IMR-90 (cell line): ENCODE measurements at regions not wholly inside any gene's neighbourhood (a gene's known extent, or its start where the extent isn't known, plus 50 kb on each side); places are given as distances from the start of the nearest gene placed in this dataset.

Experiments used
- ATAC-seq: fragments of 200-7000 bp; cut with Tn5 transposase; 2 replicates; pipeline ENCODE4 v1.9.1; 2020; ENCODE audit warnings: low read depth, mild to moderate bottlenecking, moderate library complexity
- BruUV-seq: library from RNA; stranded (reverse); fragments of 400-500 nt; replicated peaks from 2 replicates; lab custom pipeline; 2021; lab: Mats Ljungman, UMichigan
- CTCF ChIA-PET: fragments of 300-600 bp; formaldehyde crosslinking; extraction: SDS; loops from one replicate; lab custom pipeline; 2021; ENCODE audit warnings: antibody characterized with exemption; lab: Yijun Ruan, JAX
- POLR2A ChIA-PET: fragments of 300-600 bp; sonication (Branson Sonifier 250); formaldehyde crosslinking; loops from one replicate; lab custom pipeline; 2022; ENCODE audit warnings: antibody characterized with exemption; ENCODE audit not compliant: unreplicated experiment; lab: Charles Lee
- DNase-seq: peaks from one replicate; pipeline ENCODE4 v3.0.0; 2013
- H2AFZ ChIP-seq: replicated peaks from 2 replicates; pipeline ENCODE3; 2013; ENCODE audit warnings: low read length, mild to moderate bottlenecking; ENCODE audit not compliant: poor library complexity
- H2AK5ac ChIP-seq: 2 replicates; pipeline ENCODE4 v1.6.1; 2013; ENCODE audit warnings: low read depth, low read length, inconsistent platforms
- H2AK9ac ChIP-seq: replicated peaks from 2 replicates; pipeline ENCODE3; 2013; ENCODE audit warnings: mild to moderate bottlenecking, low read depth, low read length, moderate library complexity; ENCODE audit not compliant: poor library complexity
- H2BK120ac ChIP-seq: 2 replicates; pipeline ENCODE4 v1.6.1; 2013; ENCODE audit warnings: low read depth, low read length, inconsistent platforms
- H2BK15ac ChIP-seq: 3 replicates; pipeline ENCODE4 v1.6.1; 2013; ENCODE audit warnings: low read depth, low read length, inconsistent platforms
- H2BK20ac ChIP-seq: 2 replicates; pipeline ENCODE4 v1.6.1; 2013; ENCODE audit warnings: low read depth, mild to moderate bottlenecking, inconsistent platforms, low read length, moderate library complexity
- H2BK5ac ChIP-seq: 2 replicates; pipeline ENCODE4 v1.6.1; 2013; ENCODE audit warnings: mild to moderate bottlenecking, low read depth, low read length, inconsistent platforms; ENCODE audit not compliant: poor library complexity, severe bottlenecking
- H3K14ac ChIP-seq: replicated peaks from 2 replicates; pipeline ENCODE4 v1.6.1; 2013; ENCODE audit warnings: low read depth, low read length, inconsistent platforms
- H3K18ac ChIP-seq: 2 replicates; pipeline ENCODE4 v1.6.1; 2013; ENCODE audit warnings: low read depth, low read length, control low read depth
- H3K23ac ChIP-seq: 2 replicates; pipeline ENCODE4 v1.6.1; 2013; ENCODE audit warnings: low read depth, low read length, inconsistent platforms
- H3K27ac ChIP-seq: 2 replicates; pipeline ENCODE4 v1.5.1; 2013; ENCODE audit warnings: mild to moderate bottlenecking, control low read depth, low read length; ENCODE audit not compliant: insufficient read depth
- H3K27me3 ChIP-seq: 2 replicates; pipeline ENCODE4 v1.6.1; 2013; ENCODE audit warnings: low read length; ENCODE audit not compliant: control insufficient read depth, insufficient read depth
- H3K36me3 ChIP-seq: 2 replicates; pipeline ENCODE4 v1.6.1; 2013; ENCODE audit warnings: low read length, mixed read lengths; ENCODE audit not compliant: control insufficient read depth, insufficient read depth
- H3K4ac ChIP-seq: 2 replicates; pipeline ENCODE4 v1.6.1; 2013; ENCODE audit warnings: low read depth, low read length, inconsistent platforms
- H3K4me1 ChIP-seq: 2 replicates; pipeline ENCODE4 v1.6.1; 2013; ENCODE audit warnings: low read length, mixed read lengths; ENCODE audit not compliant: control insufficient read depth, insufficient read depth
- H3K4me2 ChIP-seq: 2 replicates; pipeline ENCODE4 v1.6.1; 2013; ENCODE audit warnings: low read depth, mild to moderate bottlenecking, control low read depth, low read length, moderate library complexity
- H3K4me3 ChIP-seq: 2 replicates; pipeline ENCODE4 v1.5.1; 2013; ENCODE audit warnings: low read depth, mild to moderate bottlenecking, control low read depth, low read length, moderate library complexity; ENCODE audit not compliant: insufficient read depth
- H3K56ac ChIP-seq: 2 replicates; pipeline ENCODE4 v1.6.1; 2013; ENCODE audit warnings: low read length, inconsistent platforms; ENCODE audit not compliant: insufficient read depth; ENCODE audit errors: extremely low read depth
- H3K79me1 ChIP-seq, 2 experiments: 2 replicates each; pipeline ENCODE4 v1.6.1; 2013; ENCODE audit warnings: low read length in 2 of 2, inconsistent platforms in 1 of 2, low read depth in 1 of 2
- H3K9ac ChIP-seq: 2 replicates; pipeline ENCODE4 v1.6.1; 2013; ENCODE audit warnings: low read depth, low read length, control low read depth
- H3K9me1 ChIP-seq: 2 replicates; pipeline ENCODE4 v1.6.1; 2013; ENCODE audit warnings: low read length, inconsistent platforms; ENCODE audit not compliant: insufficient read depth
- H3K9me3 ChIP-seq: 2 replicates; pipeline ENCODE4 v1.6.1; 2013; ENCODE audit warnings: low read length; ENCODE audit not compliant: control insufficient read depth, insufficient read depth
- H4K20me1 ChIP-seq: 2 replicates; pipeline ENCODE4 v1.6.1; 2013; ENCODE audit warnings: low read length, inconsistent platforms; ENCODE audit not compliant: insufficient read depth
- H4K5ac ChIP-seq: 2 replicates; pipeline ENCODE4 v1.6.1; 2013; ENCODE audit warnings: mild to moderate bottlenecking, low read depth, low read length, control low read depth
- H4K8ac ChIP-seq, 2 experiments: 2 replicates each; pipeline ENCODE4 v1.6.1; 2013; ENCODE audit warnings: low read depth in 2 of 2, low read length in 2 of 2, control low read depth in 1 of 2, inconsistent platforms in 1 of 2
- H4K91ac ChIP-seq: 2 replicates; pipeline ENCODE4 v1.6.1; 2013; ENCODE audit warnings: low read depth, low read length, inconsistent platforms; ENCODE audit not compliant: insufficient read depth
- MAZ ChIP-seq: IDR thresholded peaks from 2 replicates; pipeline ENCODE4 v1.6.1; 2012; ENCODE audit warnings: low read depth, mild to moderate bottlenecking, low read length, improper control_type of control experiment, moderate library complexity, borderline replicate concordance
- RAD21 ChIP-seq: IDR thresholded peaks from 2 replicates; pipeline ENCODE4 v1.6.1; 2012; ENCODE audit warnings: low read length, improper control_type of control experiment
- WGBS, 2 experiments: methylation state at CpG; one replicate each; pipeline versions ENCODE4 v1.1.5 to v1.1.7; 2013; ENCODE audit warnings: missing lambda C conversion rate in 2 of 2; ENCODE audit not compliant: insufficient read length in 1 of 2; ENCODE audit errors: extremely low coverage in 2 of 2; 5-methylcytosine and 5-hydroxymethylcytosine counted together
- dilution Hi-C: fragments of 300-500 bp; cut with HindIII; formaldehyde crosslinking; loops from one replicate; pipeline ENCODE4 v1.14.3; 2018; ENCODE audit warnings: low sequenced_read_pairs; ENCODE audit not compliant: unreplicated experiment
- in situ Hi-C: fragments of 300-500 bp; cut with MboI; formaldehyde crosslinking; loops from 3 replicates; pipeline ENCODE4 v1.14.3; 2019; ENCODE audit warnings: low sequenced_read_pairs, inconsistent platforms, mixed read lengths
- intact Hi-C: fragments of 100-400 bp; cut with micrococcal nuclease; formaldehyde crosslinking; loops from 2 replicates; pipeline ENCODE4 v1.10.0; 2022
- TF ChIP-seq, protein P1 (sequence below): fragments of 150-350 bp; IDR thresholded peaks from 2 replicates; pipeline ENCODE4 v1.6.1; 2017; ENCODE audit warnings: mild to moderate bottlenecking, antibody characterized with exemption, low read length, low read depth

DNA sequence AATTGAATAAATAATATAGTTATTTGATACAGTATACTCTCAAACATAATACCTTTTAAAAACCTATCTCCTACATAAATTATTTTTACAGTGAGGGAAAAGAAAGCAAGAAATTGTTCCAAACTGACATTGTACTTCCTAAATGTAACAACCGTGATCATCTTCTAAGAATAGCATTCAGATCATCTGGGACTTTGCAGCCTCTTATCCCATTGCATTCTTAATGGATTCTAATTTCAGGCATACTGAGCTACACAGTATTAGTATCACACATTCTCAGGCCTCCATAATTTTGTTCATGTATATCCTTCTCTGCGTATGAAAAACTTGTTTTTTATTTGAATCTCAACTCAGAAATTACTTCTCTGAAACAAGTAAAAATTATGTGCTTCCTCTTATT lies 1134.7 kb upstream of the CDH2 start:
- dilution Hi-C loops (no loop called here), intact Hi-C loops (no loop called here), in situ Hi-C loops (no loop called here)
- POLR2A ChIA-PET: no interaction called here
- no peak overlapping the region for H2AK5ac ChIP-seq
- no peak overlapping the region for H3K18ac ChIP-seq
- H3K23ac ChIP-seq: no peak overlapping the region
- no peak overlapping the region for H2AFZ ChIP-seq
- DNase-seq: no peak
- CTCF ChIA-PET: no interaction called here
- no peak overlapping the region for H3K27ac ChIP-seq
- no peaks in the 10 kb centered on the region for H3K36me3 ChIP-seq
- H4K5ac ChIP-seq: no peak overlapping the region
- H3K4me3 ChIP-seq: no peak overlapping the region
- H4K91ac ChIP-seq: no peak overlapping the region
- H2BK20ac ChIP-seq: no peak overlapping the region
- H3K9ac ChIP-seq: no peak overlapping the region
- no TSS peak for BruUV-seq
- TF ChIP-seq MAZ (no peak), RAD21 (no peak)
- TF ChIP-seq, protein P1, sequence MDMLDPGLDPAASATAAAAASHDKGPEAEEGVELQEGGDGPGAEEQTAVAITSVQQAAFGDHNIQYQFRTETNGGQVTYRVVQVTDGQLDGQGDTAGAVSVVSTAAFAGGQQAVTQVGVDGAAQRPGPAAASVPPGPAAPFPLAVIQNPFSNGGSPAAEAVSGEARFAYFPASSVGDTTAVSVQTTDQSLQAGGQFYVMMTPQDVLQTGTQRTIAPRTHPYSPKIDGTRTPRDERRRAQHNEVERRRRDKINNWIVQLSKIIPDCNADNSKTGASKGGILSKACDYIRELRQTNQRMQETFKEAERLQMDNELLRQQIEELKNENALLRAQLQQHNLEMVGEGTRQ: no peak
- H3K79me1 ChIP-seq: no peaks in the 10 kb centered on the region
- no peak overlapping the region for H2BK5ac ChIP-seq
- no peak overlapping the region for H3K4ac ChIP-seq
- H3K14ac ChIP-seq: no peak overlapping the region
- ATAC-seq: no peak
- H2BK120ac ChIP-seq: no peak overlapping the region
- H2AK9ac ChIP-seq: no peak overlapping the region
- no peaks in the 10 kb centered on the region for H3K27me3 ChIP-seq
- H3K9me1 ChIP-seq: no peaks in the 10 kb centered on the region
- no peak overlapping the region for H2BK15ac ChIP-seq
- no peaks in the 10 kb centered on the region for H4K20me1 ChIP-seq
- WGBS, 2 experiments: no CpG with 5 or more reads among the region's 2 CpGs
- no peak overlapping the region for H4K8ac ChIP-seq
- H3K9me3 ChIP-seq: no peaks in the 10 kb centered on the region
- no peak overlapping the region for H3K56ac ChIP-seq
- H3K4me2 ChIP-seq: no peak overlapping the region
- no peaks in the 10 kb centered on the region for H3K4me1 ChIP-seq
